GM19023 (cell line): ENCODE measurements at regions not wholly inside any gene's neighbourhood (a gene's known extent, or its start where the extent isn't known, plus 50 kb on each side); places are given as distances from the start of the nearest gene placed in this dataset.

ENCODE experiments used
- ATAC-seq: cut with Tn5 transposase; IDR thresholded peaks from one replicate; pipeline ENCODE4 v1.9.1; 2021; ENCODE audit warnings: mild to moderate bottlenecking, moderate library complexity; ENCODE audit not compliant: unreplicated experiment

GRCh38 chr17:72254808-72255449 lies 134.1 kb downstream of the SOX9 start:
- ATAC-seq, result no peak

DNA sequence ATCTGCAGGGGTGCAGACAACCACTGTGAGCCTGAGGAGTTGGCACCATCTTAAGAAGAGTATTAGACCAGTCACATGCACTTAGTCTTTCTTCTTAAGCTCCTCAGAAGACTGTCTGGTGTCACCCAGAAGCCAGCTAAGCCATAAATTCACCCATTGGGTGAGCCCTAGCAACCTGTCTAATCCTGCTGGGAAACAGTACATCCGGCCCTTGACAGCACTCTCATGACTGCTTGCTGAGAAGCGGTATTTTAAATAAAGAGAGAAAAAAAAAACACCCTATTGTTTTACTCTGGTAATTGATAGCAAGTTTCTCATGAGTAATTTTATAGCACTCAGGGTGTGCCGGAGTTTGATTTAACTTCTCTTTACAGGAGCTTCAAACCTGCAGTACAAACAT lies 134.7 kb downstream of the SOX9 start:
- ATAC-seq, result no peak

- ATAC-seq, result no peak
Measured at GRCh38 chr17:72258711-72259110, 137.9 kb downstream of the SOX9 start.

GRCh38 chr17:72259922-72260321 lies 139.1 kb downstream of the SOX9 start:
- no peak for ATAC-seq

GRCh38 chr17:72262766-72263165 lies 141.9 kb downstream of the SOX9 start:
- ATAC-seq, result no peak

GRCh38 chr17:72264682-72265405 lies 144.0 kb downstream of the SOX9 start:
- ATAC-seq, result peak; percentile 63

DNA sequence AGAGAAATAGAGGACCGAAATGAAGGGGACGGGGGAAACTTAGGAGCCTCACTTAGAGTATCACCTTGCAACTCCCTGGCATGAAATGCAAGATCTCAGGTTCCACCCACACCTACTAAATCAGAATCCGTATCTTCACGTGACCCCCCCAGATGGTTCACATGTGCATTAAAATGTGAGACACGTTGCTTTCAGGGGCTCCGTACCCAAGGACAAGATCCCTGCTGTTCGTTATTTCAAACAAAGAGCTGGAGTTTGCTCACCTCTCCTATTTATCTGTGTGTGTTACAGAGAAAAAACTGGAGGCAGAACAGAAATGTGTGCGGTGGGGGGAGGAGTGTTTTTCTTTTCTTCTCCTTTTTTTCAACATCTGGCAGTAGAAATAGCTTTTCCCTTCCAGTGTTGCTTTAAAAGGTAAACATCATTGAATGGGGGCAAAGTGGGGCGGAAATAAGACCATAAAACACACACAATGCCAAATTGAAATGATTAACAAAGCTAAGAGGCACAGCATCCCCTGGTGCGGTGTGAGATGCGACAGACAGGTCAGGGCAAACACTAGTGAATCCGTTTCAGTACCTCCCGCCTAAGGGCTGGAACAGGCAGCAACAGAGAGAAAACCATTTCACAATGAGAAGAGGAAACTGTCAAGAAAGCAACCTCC lies 145.4 kb downstream of the SOX9 start:
- ATAC-seq, result no peak

GRCh38 chr17:72267601-72268000 lies 146.8 kb downstream of the SOX9 start:
- no peak for ATAC-seq

- ATAC-seq, result no peak
Measured at GRCh38 chr17:72268431-72268830, 147.6 kb downstream of the SOX9 start.

- ATAC-seq, result no peak
Measured at GRCh38 chr17:72270273-72270924, 149.6 kb downstream of the SOX9 start.

GRCh38 chr17:72271603-72272002 lies 150.8 kb downstream of the SOX9 start:
- ATAC-seq, result no peak

DNA sequence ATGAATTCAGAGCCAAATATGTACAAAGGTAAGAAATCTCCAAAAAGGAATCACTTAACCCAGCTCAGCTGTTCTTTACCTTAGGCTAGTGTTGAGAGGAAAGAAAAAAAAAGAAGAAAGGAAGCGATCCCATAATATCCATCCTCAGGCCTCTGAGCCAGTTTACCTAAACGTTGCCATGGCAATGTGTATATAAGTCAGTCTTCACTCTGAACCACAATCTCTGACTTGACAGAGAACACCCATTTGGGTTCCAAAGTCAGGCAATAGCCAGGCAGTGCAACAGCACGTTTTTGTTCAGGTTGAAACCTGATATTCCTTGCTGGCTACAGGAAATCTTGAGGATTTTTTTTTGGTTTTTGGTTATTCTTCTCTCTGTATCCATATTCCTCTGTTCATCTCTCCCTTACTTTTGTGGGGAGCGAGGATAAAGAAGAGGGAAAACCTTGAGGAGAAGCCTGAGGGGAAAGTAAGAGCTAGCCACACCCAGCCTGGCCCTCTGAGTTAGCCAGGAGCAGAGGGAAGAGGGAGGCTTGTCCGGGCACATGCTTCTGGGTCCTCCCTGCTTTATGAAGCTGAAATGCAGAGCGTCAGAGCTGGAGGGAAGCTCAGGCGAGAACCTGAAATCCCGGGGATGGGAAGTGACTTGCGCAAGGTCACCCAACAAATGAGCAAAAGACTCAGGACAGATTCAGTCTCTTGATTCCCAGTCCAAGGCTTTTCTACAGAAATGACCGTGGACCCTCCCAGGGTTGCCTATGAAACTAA lies 152.7 kb downstream of the SOX9 start:
- ATAC-seq, result no peak

DNA sequence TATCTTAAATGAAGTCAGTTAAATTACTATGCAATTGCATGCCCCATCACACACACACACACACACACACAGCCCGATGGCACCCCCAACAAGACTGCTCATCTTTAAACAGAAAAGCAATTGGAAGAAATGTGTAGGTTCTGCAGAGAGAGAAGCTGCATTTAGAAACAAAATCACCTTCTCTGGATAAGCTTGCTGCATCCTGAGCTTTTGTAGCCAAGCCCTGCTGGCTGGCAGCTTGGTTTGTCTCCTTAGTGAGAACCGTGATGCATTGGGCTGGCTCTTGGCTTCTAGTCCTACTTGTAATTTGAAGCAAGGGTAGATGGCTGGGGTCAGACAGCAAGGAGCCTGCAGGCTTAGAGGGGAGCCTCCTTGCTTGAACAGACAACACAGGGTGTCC lies 153.8 kb downstream of the SOX9 start:
- no peak for ATAC-seq

GRCh38 chr17:72280881-72281280 lies 160.1 kb downstream of the SOX9 start:
- no peak for ATAC-seq

DNA sequence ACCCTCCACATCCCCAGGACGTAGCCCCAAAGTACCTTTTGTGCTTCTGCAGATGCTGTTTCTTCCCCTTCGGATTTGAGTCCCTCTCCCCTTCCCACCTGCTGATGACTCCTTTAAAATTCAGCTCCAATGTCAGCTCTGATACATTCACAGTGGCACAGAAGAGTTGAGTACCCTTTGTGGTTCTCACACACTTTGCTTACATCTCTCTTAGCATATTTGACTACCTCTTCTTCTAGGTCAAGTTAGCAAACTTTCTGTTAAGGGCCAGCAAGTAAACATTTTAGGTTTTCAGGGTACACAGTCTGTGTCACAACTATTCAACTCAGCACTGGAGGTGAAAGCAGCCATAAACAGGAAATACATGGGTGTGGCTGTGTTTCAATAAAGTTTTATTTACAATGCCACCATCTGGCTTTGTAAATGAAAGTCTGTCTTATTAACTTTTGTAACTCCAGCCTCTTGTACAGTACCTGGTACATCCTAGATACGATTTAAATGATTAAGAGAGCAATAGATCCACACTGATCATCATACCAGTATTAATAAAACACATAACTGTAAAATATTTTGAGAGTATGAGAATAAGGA lies 161.7 kb downstream of the SOX9 start:
- no peak for ATAC-seq

DNA sequence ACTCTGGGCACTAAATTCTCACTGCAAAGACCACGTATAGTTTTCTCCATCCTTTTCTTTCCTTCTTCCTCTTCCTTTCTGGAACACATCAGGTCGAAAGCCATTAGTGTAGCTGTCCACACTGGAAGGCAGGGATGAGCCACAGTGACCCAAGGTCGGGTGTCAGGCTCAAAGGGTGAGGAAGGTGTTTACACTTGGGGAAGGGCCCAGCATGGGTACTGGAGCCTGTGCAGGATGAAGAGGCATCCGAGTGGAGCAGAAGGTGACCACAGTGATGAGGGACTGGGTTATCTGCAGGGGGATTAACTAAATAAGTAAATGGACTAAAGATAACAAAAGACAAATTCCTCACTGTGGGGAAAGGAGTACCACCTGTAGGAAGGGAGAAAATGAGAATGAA lies 164.0 kb downstream of the SOX9 start:
- ATAC-seq, result no peak

GRCh38 chr17:72287586-72287985 lies 166.8 kb downstream of the SOX9 start:
- no peak for ATAC-seq

GRCh38 chr17:72294487-72294893 lies 173.7 kb downstream of the SOX9 start:
- ATAC-seq, result no peak

- ATAC-seq, result no peak
Measured at GRCh38 chr17:72295916-72296315, 175.1 kb downstream of the SOX9 start.

DNA sequence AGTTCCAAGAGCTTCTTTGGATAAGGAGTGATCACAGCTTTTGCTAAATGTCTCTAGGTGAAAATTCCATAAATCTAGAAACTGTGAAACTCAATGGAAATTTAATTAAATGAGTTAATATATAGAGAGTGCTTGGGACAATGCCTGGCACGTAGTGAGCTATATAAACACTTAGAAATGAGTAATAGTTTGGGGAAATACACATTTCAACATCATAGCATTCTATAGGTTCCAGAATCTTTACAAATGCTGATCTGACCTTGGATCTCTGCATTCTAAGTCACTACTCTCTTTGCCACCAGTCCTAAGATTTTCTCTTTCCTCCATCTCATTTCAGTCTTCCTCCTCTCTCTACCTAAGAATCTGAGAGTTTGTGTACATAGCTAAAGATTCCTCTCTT lies 175.6 kb downstream of the SOX9 start:
- no peak for ATAC-seq
